ENCODE measurements at regions not wholly inside any gene's neighbourhood (a gene's known extent, or its start where the extent isn't known, plus 50 kb on each side); places are given as distances from the start of the nearest gene placed in this dataset.

- TF ChIP-seq POLR2A (IDR thresholded peaks at IDR 0.05) (no peak), CTCF (IDR thresholded peaks at IDR 0.05) (no peak)
These were observed 115.2 kb downstream of the INHBB start for GRCh38 chr2:120461092-120461491.

Measured in gastroesophageal sphincter (tissue), 3 donors.